Nephron progenitor cell (in vitro differentiated cells): ENCODE measurements at regions not wholly inside any gene's neighbourhood (a gene's known extent, or its start where the extent isn't known, plus 50 kb on each side); places are given as distances from the start of the nearest gene placed in this dataset.

Experiments used
- DNase-seq: peaks from one replicate; pipeline ENCODE4 v3.0.0; 2021
- H3K27ac Mint-ChIP-seq: 2 replicates; pipeline ENCODE4 v1.8.0; 2021; ENCODE audit warnings: mild to moderate bottlenecking, moderate library complexity, mixed read lengths
- H3K27me3 Mint-ChIP-seq: 2 replicates; pipeline ENCODE4 v1.8.0; 2021; ENCODE audit warnings: mild to moderate bottlenecking, low read depth, mixed read lengths; ENCODE audit not compliant: poor library complexity
- H3K36me3 Mint-ChIP-seq: 2 replicates; pipeline ENCODE4 v1.8.0; 2021; ENCODE audit warnings: low read depth, mixed read lengths
- H3K4me1 Mint-ChIP-seq: 2 replicates; pipeline ENCODE4 v1.8.0; 2021; ENCODE audit warnings: mixed read lengths
- H3K4me3 Mint-ChIP-seq: 2 replicates; pipeline ENCODE4 v1.8.0; 2021; ENCODE audit warnings: mild to moderate bottlenecking, moderate library complexity, mixed read lengths
- H3K9me3 Mint-ChIP-seq: 2 replicates; pipeline ENCODE4 v1.8.0; 2021; ENCODE audit warnings: mild to moderate bottlenecking, moderate library complexity, mixed read lengths
- TF ChIP-seq, protein P1 (sequence below): fragments of 200-600 bp; sonication (generic); IDR thresholded peaks from 2 replicates; pipeline ENCODE4 v1.5.0; 2021; ENCODE audit warnings: antibody characterized with exemption

DNA sequence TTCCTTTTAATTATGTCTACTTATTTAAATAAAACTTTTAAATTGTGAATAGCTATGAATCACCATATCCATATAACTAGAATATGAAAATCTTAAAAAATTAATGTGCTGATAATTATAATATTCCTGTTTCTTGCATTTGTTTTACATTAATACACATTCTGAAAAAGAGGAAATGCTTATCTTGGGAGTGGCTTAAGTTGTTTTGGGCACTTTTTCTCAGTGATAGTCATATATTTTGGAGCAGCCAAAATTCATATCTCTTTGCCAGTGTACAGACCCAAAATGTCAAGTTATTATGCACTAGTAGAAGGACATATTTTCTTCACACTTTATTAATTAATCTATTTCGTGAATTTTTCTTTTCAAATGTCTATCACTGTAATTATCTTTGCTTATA lies 838.5 kb downstream of the USP25 start:
- no peaks in the 10 kb centered on the region for H3K9me3 Mint-ChIP-seq

DNA sequence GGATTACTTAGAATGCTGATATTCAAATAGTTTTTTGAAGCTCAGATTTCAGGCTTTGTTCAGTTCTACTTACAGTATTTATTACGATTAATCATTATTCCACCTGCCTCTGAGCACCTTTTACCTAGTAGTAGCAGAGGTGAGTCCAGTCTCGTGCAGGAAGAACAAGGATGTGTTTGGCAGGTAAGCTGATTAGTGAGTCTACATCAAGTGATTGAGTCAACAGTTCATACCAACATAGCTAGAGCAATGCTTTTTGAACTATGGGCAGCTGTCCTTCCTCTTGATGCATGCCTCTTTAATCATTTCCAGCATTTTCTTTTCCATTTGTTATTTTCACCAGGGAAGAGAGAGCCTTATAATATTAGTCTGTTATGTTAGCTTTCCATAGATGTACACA lies 838.9 kb downstream of the USP25 start:
- peaks cover 10% of the 10 kb centered on the region for H3K4me1 Mint-ChIP-seq

More for the DNA sequence above, 838.5 kb downstream of the USP25 start:
- Mint-ChIP-seq H3K27ac (no peak overlapping the region), H3K27me3 (no peaks in the 10 kb centered on the region), H3K4me1 (peaks cover 9% of the 10 kb centered on the region), H3K4me3 (no peak overlapping the region), H3K36me3 (no peaks in the 10 kb centered on the region)
- DNase-seq, result no peak
- TF ChIP-seq, protein P1, sequence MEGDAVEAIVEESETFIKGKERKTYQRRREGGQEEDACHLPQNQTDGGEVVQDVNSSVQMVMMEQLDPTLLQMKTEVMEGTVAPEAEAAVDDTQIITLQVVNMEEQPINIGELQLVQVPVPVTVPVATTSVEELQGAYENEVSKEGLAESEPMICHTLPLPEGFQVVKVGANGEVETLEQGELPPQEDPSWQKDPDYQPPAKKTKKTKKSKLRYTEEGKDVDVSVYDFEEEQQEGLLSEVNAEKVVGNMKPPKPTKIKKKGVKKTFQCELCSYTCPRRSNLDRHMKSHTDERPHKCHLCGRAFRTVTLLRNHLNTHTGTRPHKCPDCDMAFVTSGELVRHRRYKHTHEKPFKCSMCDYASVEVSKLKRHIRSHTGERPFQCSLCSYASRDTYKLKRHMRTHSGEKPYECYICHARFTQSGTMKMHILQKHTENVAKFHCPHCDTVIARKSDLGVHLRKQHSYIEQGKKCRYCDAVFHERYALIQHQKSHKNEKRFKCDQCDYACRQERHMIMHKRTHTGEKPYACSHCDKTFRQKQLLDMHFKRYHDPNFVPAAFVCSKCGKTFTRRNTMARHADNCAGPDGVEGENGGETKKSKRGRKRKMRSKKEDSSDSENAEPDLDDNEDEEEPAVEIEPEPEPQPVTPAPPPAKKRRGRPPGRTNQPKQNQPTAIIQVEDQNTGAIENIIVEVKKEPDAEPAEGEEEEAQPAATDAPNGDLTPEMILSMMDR, result no peak

DNA sequence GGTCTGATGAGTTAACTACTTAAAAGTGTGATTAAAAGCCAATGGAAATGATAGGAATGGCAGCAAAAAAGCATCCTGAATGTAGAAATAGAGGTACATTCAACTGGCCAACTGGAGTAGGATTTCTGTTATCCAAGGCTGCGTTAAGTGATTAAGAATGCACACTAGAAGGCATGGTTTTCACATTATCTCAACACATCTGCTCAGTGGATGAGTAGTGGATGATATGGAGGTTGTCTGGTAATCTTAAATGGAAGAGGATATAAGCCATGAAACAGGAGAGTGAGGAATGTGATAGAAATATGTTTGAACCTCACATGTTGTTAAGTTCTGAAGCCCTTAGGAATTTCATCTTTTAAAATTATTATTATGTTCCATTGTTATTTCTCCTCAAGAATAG lies 839.9 kb downstream of the USP25 start:
- Mint-ChIP-seq H3K27ac (no peak overlapping the region), H3K36me3 (no peaks in the 10 kb centered on the region), H3K4me1 (peaks cover 8% of the 10 kb centered on the region), H3K9me3 (no peaks in the 10 kb centered on the region), H3K27me3 (no peaks in the 10 kb centered on the region), H3K4me3 (no peak overlapping the region)
- no peak for DNase-seq
- TF ChIP-seq, protein P1, result no peak

More for the DNA sequence above, 838.9 kb downstream of the USP25 start:
- Mint-ChIP-seq H3K9me3 (no peaks in the 10 kb centered on the region), H3K27me3 (no peaks in the 10 kb centered on the region), H3K27ac (no peak overlapping the region), H3K4me3 (no peak overlapping the region), H3K36me3 (no peaks in the 10 kb centered on the region)
- TF ChIP-seq, protein P1, result no peak
- no peak for DNase-seq

DNA sequence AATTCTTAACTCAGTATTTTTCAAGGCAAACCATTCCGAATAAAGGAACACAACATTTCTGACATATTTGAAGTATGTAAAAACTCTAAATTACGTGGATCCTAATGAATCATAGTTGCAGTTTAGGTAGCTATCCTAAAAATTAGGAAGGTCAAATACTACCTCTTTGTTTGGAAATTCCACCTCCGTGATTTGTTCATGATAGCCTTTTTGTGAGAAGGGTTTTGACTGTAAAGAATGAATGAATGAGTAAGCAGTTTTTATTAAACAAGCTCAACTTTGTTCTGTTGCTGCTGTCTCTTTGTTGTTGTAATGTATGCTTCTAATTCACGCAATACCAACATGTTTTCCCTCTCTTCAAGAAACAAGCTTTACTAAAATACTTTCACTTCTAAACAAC lies 840.4 kb downstream of the USP25 start:
- no peaks in the 10 kb centered on the region for H3K36me3 Mint-ChIP-seq
- TF ChIP-seq, protein P1, result no peak
- H3K9me3 Mint-ChIP-seq, result no peaks in the 10 kb centered on the region
- no peak overlapping the region for H3K4me3 Mint-ChIP-seq
- H3K27me3 Mint-ChIP-seq, result peaks cover 1% of the 10 kb centered on the region
- DNase-seq, result no peak
- H3K4me1 Mint-ChIP-seq, result peaks cover 8% of the 10 kb centered on the region
- H3K27ac Mint-ChIP-seq, result no peak overlapping the region

DNA sequence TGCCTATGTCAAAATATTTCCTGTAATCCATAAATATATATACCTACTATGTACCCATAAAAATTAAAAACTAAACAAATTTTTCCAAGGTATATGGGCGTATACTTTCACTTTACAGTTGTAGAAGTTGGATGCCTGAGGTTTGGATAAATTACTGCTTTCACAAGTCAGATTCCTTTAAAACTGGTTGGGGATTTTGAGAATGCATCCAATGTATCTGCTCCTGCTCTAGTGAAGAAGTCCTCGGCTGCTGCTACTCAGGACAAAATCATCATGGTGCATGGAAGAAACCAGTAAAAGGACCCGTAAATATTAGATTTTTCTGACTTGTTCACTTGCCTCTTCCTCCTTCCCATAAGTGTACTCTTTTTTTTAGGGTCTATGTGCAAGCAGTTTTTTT lies 841.1 kb downstream of the USP25 start:
- peaks cover 8% of the 10 kb centered on the region for H3K4me1 Mint-ChIP-seq
- TF ChIP-seq, protein P1, result no peak
- no peaks in the 10 kb centered on the region for H3K9me3 Mint-ChIP-seq
- no peak overlapping the region for H3K27ac Mint-ChIP-seq
- no peak for DNase-seq
- H3K36me3 Mint-ChIP-seq, result no peaks in the 10 kb centered on the region
- no peak overlapping the region for H3K4me3 Mint-ChIP-seq
- H3K27me3 Mint-ChIP-seq, result peaks cover 2% of the 10 kb centered on the region

DNA sequence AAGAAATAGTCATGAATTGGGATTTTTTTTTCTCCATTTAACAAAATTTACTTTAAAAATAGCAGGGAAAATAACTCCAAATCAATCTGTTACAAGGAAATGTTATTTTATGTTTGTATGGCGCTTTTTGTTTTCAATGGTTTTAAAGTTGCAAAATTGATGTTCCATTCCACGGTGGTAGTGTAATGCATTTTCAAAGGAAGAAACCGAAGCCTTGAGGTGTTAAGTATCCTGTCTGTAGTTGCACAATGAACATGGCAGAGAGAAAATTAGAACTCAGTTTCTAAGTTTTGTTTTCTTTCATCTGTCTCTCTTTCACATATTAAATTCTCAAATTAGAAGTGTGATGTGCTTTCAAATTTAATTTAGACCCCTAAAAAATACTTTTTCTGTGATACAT lies 841.8 kb downstream of the USP25 start:
- H3K4me1 Mint-ChIP-seq, result peaks cover 8% of the 10 kb centered on the region
- H3K9me3 Mint-ChIP-seq, result no peaks in the 10 kb centered on the region
- H3K27me3 Mint-ChIP-seq, result peaks cover 2% of the 10 kb centered on the region
- no peak overlapping the region for H3K27ac Mint-ChIP-seq
- H3K4me3 Mint-ChIP-seq, result no peak overlapping the region
- no peak for DNase-seq
- no peaks in the 10 kb centered on the region for H3K36me3 Mint-ChIP-seq
- TF ChIP-seq, protein P1, result no peak
